ENCODE measurements at regions not wholly inside any gene's neighbourhood (a gene's known extent, or its start where the extent isn't known, plus 50 kb on each side); places are given as distances from the start of the nearest gene placed in this dataset.
A peak's percentile ranks its signal among the peaks of the same experiment; 100 is the strongest.
"Not testable (repeated sequence)": the region's sequence is repeated elsewhere in the genome, so short reads cannot be mapped to it uniquely, and the experiment has no call there.

- H3K9me3 ChIP-seq (ENCODE audit: control insufficient read depth, low read length); H3K27ac ChIP-seq (ENCODE audit: low read depth in 1 of 2, low read length in 2 of 2); H3K36me3 ChIP-seq (ENCODE audit: control insufficient read depth in 1 of 2, insufficient read depth in 2 of 2, low read length in 1 of 2); H3K4me3 ChIP-seq (ENCODE audit: low read length in 2 of 2); intact Hi-C loops (cut with DNase I); H3K27me3 ChIP-seq (ENCODE audit: control insufficient read depth in 1 of 2, insufficient read depth in 2 of 2, low read length in 1 of 2); DNase-seq; H3K4me1 ChIP-seq (ENCODE audit: control insufficient read depth in 1 of 2, insufficient read depth in 2 of 2, low read length in 2 of 2): not testable (repeated sequence)
- WGBS, 2 donors: 1 to 3% methylated on average over 18 to 26 of the region's 26 CpGs
- ATAC-seq (ENCODE audit: low FRiP score): peak; percentile 42
Observed at GRCh38 chr19:14293101-14293815, 87.3 kb upstream of the ADGRL1 start.

GRCh38 chr19:14289810-14290209, 83.8 kb upstream of the ADGRL1 start:
- H3K36me3 ChIP-seq (ENCODE audit: control insufficient read depth in 1 of 2, insufficient read depth in 2 of 2, low read length in 1 of 2); DNase-seq; H3K9me3 ChIP-seq (ENCODE audit: control insufficient read depth, low read length); H3K27ac ChIP-seq (ENCODE audit: low read depth in 1 of 2, low read length in 2 of 2); H3K4me1 ChIP-seq (ENCODE audit: control insufficient read depth in 1 of 2, insufficient read depth in 2 of 2, low read length in 2 of 2); H3K27me3 ChIP-seq (ENCODE audit: control insufficient read depth in 1 of 2, insufficient read depth in 2 of 2, low read length in 1 of 2); H3K4me3 ChIP-seq (ENCODE audit: low read length in 2 of 2); ATAC-seq (ENCODE audit: low FRiP score): not testable (repeated sequence)
- 86 to 88% methylated on average over 15 of the region's 15 CpGs for WGBS, 2 donors
- intact Hi-C loops (cut with DNase I): loop anchor here in 1 of 2 donors (10.0 kb wide), 1 partner anchor 145 kb away; no protein-coding TSS in a partner anchor

DNA sequence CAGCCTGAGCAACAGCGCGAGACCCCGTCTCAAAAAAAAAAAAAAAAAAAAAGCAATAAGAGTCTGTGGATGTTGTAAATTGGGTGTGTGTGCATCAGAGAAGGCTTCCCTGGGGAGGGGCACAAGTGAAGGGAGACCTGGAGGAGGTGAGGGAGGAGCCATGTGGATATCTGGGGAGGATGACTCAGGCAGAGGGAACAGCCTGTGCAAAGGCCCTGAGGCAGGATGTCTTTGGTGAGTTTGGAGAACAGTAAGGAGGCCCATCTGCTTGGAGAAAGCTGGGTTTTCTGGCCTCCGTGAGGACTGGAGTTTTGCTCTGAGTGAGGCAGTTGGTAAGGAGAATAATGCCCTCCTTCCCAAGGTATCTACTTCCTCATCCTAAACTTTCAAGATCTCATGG, 81.9 kb upstream of the ADGRL1 start:
- not testable (repeated sequence) for H3K4me1 ChIP-seq (ENCODE audit: control insufficient read depth in 1 of 2, insufficient read depth in 2 of 2, low read length in 2 of 2); H3K36me3 ChIP-seq (ENCODE audit: control insufficient read depth in 1 of 2, insufficient read depth in 2 of 2, low read length in 1 of 2); H3K9me3 ChIP-seq (ENCODE audit: control insufficient read depth, low read length); DNase-seq; H3K4me3 ChIP-seq (ENCODE audit: low read length in 2 of 2); H3K27me3 ChIP-seq (ENCODE audit: control insufficient read depth in 1 of 2, insufficient read depth in 2 of 2, low read length in 1 of 2); H3K27ac ChIP-seq (ENCODE audit: low read depth in 1 of 2, low read length in 2 of 2); ATAC-seq (ENCODE audit: low FRiP score)
- intact Hi-C loops (cut with DNase I): loop anchor here in 1 of 2 donors (10.0 kb wide), 1 partner anchor 143 kb away; no protein-coding TSS in a partner anchor
- 96% methylated on average over 4 of the region's 4 CpGs; no CpG with 5 or more reads in 1 of the 2 donors for WGBS, 2 donors

GRCh38 chr19:14286594-14286993, 80.6 kb upstream of the ADGRL1 start:
- intact Hi-C loops (cut with DNase I): loop anchor here in 1 of 2 donors (10.0 kb wide), 1 partner anchor 142 kb away; no protein-coding TSS in a partner anchor
- not testable (repeated sequence) for DNase-seq; H3K4me3 ChIP-seq (ENCODE audit: low read length in 2 of 2); H3K36me3 ChIP-seq (ENCODE audit: control insufficient read depth in 1 of 2, insufficient read depth in 2 of 2, low read length in 1 of 2); H3K9me3 ChIP-seq (ENCODE audit: control insufficient read depth, low read length); H3K4me1 ChIP-seq (ENCODE audit: control insufficient read depth in 1 of 2, insufficient read depth in 2 of 2, low read length in 2 of 2); H3K27me3 ChIP-seq (ENCODE audit: control insufficient read depth in 1 of 2, insufficient read depth in 2 of 2, low read length in 1 of 2); H3K27ac ChIP-seq (ENCODE audit: low read depth in 1 of 2, low read length in 2 of 2); ATAC-seq (ENCODE audit: low FRiP score)
- WGBS, 2 donors: 70 to 74% methylated on average over 4 of the region's 4 CpGs

DNA sequence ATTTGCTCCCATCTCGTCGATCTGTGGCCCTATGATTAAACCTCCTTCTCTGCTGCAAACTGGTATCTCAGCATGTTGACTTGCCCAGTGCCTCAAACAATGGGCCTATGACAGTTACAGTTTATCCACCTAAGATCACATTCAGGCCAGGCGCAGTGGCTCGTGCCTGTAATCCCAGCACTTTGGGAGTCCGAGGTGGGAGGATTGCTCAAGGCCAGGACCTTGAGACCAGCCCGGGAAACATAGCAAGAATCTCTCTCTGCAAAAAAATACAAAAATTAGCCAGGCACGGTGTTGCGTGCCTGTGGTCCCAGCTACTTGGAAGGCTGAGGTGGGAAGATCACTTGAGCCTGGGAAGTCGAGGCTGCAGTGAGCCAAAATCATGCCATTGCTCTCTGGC, 79.8 kb upstream of the ADGRL1 start:
- not testable (repeated sequence) for H3K4me3 ChIP-seq (ENCODE audit: low read length in 2 of 2); H3K27me3 ChIP-seq (ENCODE audit: control insufficient read depth in 1 of 2, insufficient read depth in 2 of 2, low read length in 1 of 2); H3K4me1 ChIP-seq (ENCODE audit: control insufficient read depth in 1 of 2, insufficient read depth in 2 of 2, low read length in 2 of 2); DNase-seq; H3K9me3 ChIP-seq (ENCODE audit: control insufficient read depth, low read length); ATAC-seq (ENCODE audit: low FRiP score); H3K36me3 ChIP-seq (ENCODE audit: control insufficient read depth in 1 of 2, insufficient read depth in 2 of 2, low read length in 1 of 2); H3K27ac ChIP-seq (ENCODE audit: low read depth in 1 of 2, low read length in 2 of 2)
- 94 to 95% methylated on average over 9 of the region's 9 CpGs for WGBS, 2 donors
- intact Hi-C loops (cut with DNase I): loop anchor here in 1 of 2 donors (10.0 kb wide), 1 partner anchor 141 kb away; no protein-coding TSS in a partner anchor

GRCh38 chr19:14283813-14284520, 78.0 kb upstream of the ADGRL1 start:
- not testable (repeated sequence) for H3K27me3 ChIP-seq (ENCODE audit: control insufficient read depth in 1 of 2, insufficient read depth in 2 of 2, low read length in 1 of 2); H3K4me3 ChIP-seq (ENCODE audit: low read length in 2 of 2); H3K36me3 ChIP-seq (ENCODE audit: control insufficient read depth in 1 of 2, insufficient read depth in 2 of 2, low read length in 1 of 2); H3K9me3 ChIP-seq (ENCODE audit: control insufficient read depth, low read length); H3K4me1 ChIP-seq (ENCODE audit: control insufficient read depth in 1 of 2, insufficient read depth in 2 of 2, low read length in 2 of 2)
- intact Hi-C loops (cut with DNase I): loop anchor here in 1 of 2 donors (10.0 kb wide), 1 partner anchor 139 kb away; no protein-coding TSS in a partner anchor
- peak; percentile 59 for ATAC-seq (ENCODE audit: low FRiP score)
- WGBS, 2 donors: 36 to 38% methylated on average over 11 of the region's 11 CpGs
- peak in 1 of 2 donors; percentile 57 for DNase-seq
- H3K27ac ChIP-seq (ENCODE audit: low read depth in 1 of 2, low read length in 2 of 2): peak overlapping the region in 1 of 2 donors; percentile 36

DNA sequence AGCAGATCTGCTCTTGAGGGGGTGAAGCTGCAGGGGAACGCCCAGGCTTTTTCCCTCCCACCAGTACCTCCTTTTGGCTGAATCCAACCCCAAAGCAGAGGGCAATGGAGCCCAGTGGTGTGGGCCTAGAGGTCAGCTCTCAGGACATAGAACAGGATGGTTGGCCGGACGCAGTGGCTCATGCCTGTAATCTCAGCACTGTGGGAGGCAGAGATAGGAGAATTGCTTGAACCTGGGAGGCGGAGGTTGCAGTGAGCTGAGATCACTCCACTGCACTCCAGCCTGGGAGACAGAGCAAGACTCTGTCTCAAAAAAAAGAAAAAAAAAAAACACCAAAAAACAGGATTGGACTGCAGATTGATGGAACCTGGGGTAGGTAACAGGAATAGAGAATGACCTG, 73.3 kb upstream of the ADGRL1 start:
- not testable (repeated sequence) for DNase-seq

DNA sequence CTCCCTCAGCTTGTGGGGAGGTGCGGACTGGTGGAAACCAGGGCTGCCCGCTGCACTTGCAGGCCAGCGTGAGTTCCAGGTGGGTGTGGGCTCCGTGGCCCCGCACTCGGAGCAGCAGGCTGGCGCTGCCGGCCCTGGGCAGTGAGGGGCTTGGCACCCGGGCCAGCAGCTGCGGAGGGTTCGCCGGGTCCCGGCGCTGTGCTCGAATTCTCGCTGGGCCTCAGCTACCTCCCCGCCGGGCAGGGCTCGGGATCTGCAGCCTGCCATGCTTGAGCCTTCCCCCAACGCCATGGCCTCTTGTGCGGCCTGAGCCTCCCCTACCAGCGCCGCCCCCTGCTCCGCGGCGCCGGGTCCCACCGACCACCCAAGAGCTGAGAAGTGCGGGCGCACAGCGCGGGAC, 71.6 kb upstream of the ADGRL1 start:
- ATAC-seq (ENCODE audit: low FRiP score): no peak
- no peak overlapping the region for H3K4me3 ChIP-seq (ENCODE audit: low read length in 2 of 2)
- H3K27me3 ChIP-seq (ENCODE audit: control insufficient read depth in 1 of 2, insufficient read depth in 2 of 2, low read length in 1 of 2): no peaks in the 10 kb centered on the region
- H3K9me3 ChIP-seq (ENCODE audit: control insufficient read depth, low read length): peaks cover 1% of the 10 kb centered on the region
- H3K36me3 ChIP-seq (ENCODE audit: control insufficient read depth in 1 of 2, insufficient read depth in 2 of 2, low read length in 1 of 2): no peaks in the 10 kb centered on the region
- no peak overlapping the region for H3K27ac ChIP-seq (ENCODE audit: low read depth in 1 of 2, low read length in 2 of 2)
- no peaks in the 10 kb centered on the region for H3K4me1 ChIP-seq (ENCODE audit: control insufficient read depth in 1 of 2, insufficient read depth in 2 of 2, low read length in 2 of 2)
- WGBS, 2 donors: 97 to 98% methylated on average over 32 of the region's 32 CpGs
- no peak for DNase-seq
- intact Hi-C loops (cut with DNase I): no loop called here

More for the DNA sequence above, 73.3 kb upstream of the ADGRL1 start:
- H3K27me3 ChIP-seq (ENCODE audit: control insufficient read depth in 1 of 2, insufficient read depth in 2 of 2, low read length in 1 of 2); intact Hi-C loops (cut with DNase I); H3K27ac ChIP-seq (ENCODE audit: low read depth in 1 of 2, low read length in 2 of 2); H3K36me3 ChIP-seq (ENCODE audit: control insufficient read depth in 1 of 2, insufficient read depth in 2 of 2, low read length in 1 of 2); H3K9me3 ChIP-seq (ENCODE audit: control insufficient read depth, low read length); ATAC-seq (ENCODE audit: low FRiP score); H3K4me3 ChIP-seq (ENCODE audit: low read length in 2 of 2); H3K4me1 ChIP-seq (ENCODE audit: control insufficient read depth in 1 of 2, insufficient read depth in 2 of 2, low read length in 2 of 2): not testable (repeated sequence)
- WGBS, 2 donors: 93 to 95% methylated on average over 4 of the region's 4 CpGs

Measured in aorta (tissue), 5 donors.